ENCODE measurements at regions not wholly inside any gene's neighbourhood (a gene's known extent, or its start where the extent isn't known, plus 50 kb on each side); places are given as distances from the start of the nearest gene placed in this dataset.

- Histone ChIP-seq H3K4me1 (no peaks in the 10 kb centered on the region), H3K27me3 (no peaks in the 10 kb centered on the region), H3K36me3 (no peaks in the 10 kb centered on the region), H3K9me3 (no peaks in the 10 kb centered on the region), H3K4me3 (no peak overlapping the region), H3K27ac (no peak overlapping the region)
- TF ChIP-seq EP300 (IDR thresholded peaks at IDR 0.05) (no peak), POLR2AphosphoS5 (IDR thresholded peaks at IDR 0.05) (no peak), POLR2A (IDR thresholded peaks at IDR 0.05) (no peak), CTCF (IDR thresholded peaks at IDR 0.05) (no peak)
- intact Hi-C loops (cut with DNase I; ENCODE audit: low total_unique reads) = no loop called here
- DNase-seq = no peak
These were observed 101.4 kb upstream of the TARS1 start for GRCh38 chr5:33339413-33339812.

GRCh38 chr5:33340195-33340594, 100.6 kb upstream of the TARS1 start:
- Histone ChIP-seq H3K27me3 (no peaks in the 10 kb centered on the region), H3K4me1 (no peaks in the 10 kb centered on the region), H3K4me3 (no peak overlapping the region), H3K36me3 (no peaks in the 10 kb centered on the region), H3K9me3 (no peaks in the 10 kb centered on the region), H3K27ac (no peak overlapping the region)
- intact Hi-C loops (cut with DNase I; ENCODE audit: low total_unique reads) = no loop called here
- TF ChIP-seq POLR2A (IDR thresholded peaks at IDR 0.05) = no peak
- no peak for TF ChIP-seq CTCF (IDR thresholded peaks at IDR 0.05)
- no peak for TF ChIP-seq EP300 (IDR thresholded peaks at IDR 0.05)
- TF ChIP-seq POLR2AphosphoS5 (IDR thresholded peaks at IDR 0.05) = no peak
- DNase-seq = no peak
- WGBS, 5 donors = 58 to 79% (median 71%) methylated on average over 3 of the region's 3 CpGs

- DNase-seq = no peak
- 77 to 88% (median 86%) methylated on average over 4 of the region's 4 CpGs for WGBS, 5 donors
- intact Hi-C loops (cut with DNase I; ENCODE audit: low total_unique reads) = no loop called here
- H3K4me3 ChIP-seq = no peak overlapping the region
- no peaks in the 10 kb centered on the region for H3K4me1 ChIP-seq
- H3K36me3 ChIP-seq = no peaks in the 10 kb centered on the region
- TF ChIP-seq CTCF (IDR thresholded peaks at IDR 0.05) = no peak
- TF ChIP-seq POLR2AphosphoS5 (IDR thresholded peaks at IDR 0.05) = no peak
- no peak for TF ChIP-seq EP300 (IDR thresholded peaks at IDR 0.05)
- no peak for TF ChIP-seq POLR2A (IDR thresholded peaks at IDR 0.05)
- H3K9me3 ChIP-seq = no peaks in the 10 kb centered on the region
- H3K27ac ChIP-seq = no peak overlapping the region
- no peaks in the 10 kb centered on the region for H3K27me3 ChIP-seq
These were observed 99.4 kb upstream of the TARS1 start for GRCh38 chr5:33341351-33341750.

- no peaks in the 10 kb centered on the region for H3K27me3 ChIP-seq
- no peak overlapping the region for H3K27ac ChIP-seq
- DNase-seq = peak in 1 of 2 donors; percentile 27
- H3K36me3 ChIP-seq = no peaks in the 10 kb centered on the region
- intact Hi-C loops (cut with DNase I; ENCODE audit: low total_unique reads) = no loop called here
- TF ChIP-seq EP300 (IDR thresholded peaks at IDR 0.05) = no peak
- H3K4me1 ChIP-seq = no peaks in the 10 kb centered on the region
- no peaks in the 10 kb centered on the region for H3K9me3 ChIP-seq
- no peak overlapping the region for H3K4me3 ChIP-seq
- 54 to 64% (median 60%) methylated on average over 3 of the region's 3 CpGs for WGBS, 5 donors
These were observed 97.0 kb upstream of the TARS1 start for GRCh38 chr5:33343676-33344327.

- DNase-seq = no peak
- WGBS, 5 donors = 74 to 88% (median 82%) methylated on average over 1 of the region's 1 CpG
- H3K27ac ChIP-seq = no peak overlapping the region
- H3K4me3 ChIP-seq = no peak overlapping the region
- intact Hi-C loops (cut with DNase I; ENCODE audit: low total_unique reads) = no loop called here
- no peaks in the 10 kb centered on the region for H3K4me1 ChIP-seq
- no peaks in the 10 kb centered on the region for H3K9me3 ChIP-seq
- H3K36me3 ChIP-seq = no peaks in the 10 kb centered on the region
- no peaks in the 10 kb centered on the region for H3K27me3 ChIP-seq
- TF ChIP-seq CTCF (IDR thresholded peaks at IDR 0.05) (no peak), POLR2AphosphoS5 (IDR thresholded peaks at IDR 0.05) (no peak), EP300 (IDR thresholded peaks at IDR 0.05) (no peak), POLR2A (IDR thresholded peaks at IDR 0.05) (no peak)
These were observed 94.2 kb upstream of the TARS1 start for GRCh38 chr5:33346534-33346933.

Data from stomach (tissue), 8 donors.